COLO668 (cell line): ENCODE measurements at regions not wholly inside any gene's neighbourhood (a gene's known extent, or its start where the extent isn't known, plus 50 kb on each side); places are given as distances from the start of the nearest gene placed in this dataset.
"Not testable (repeated sequence)": the region's sequence is repeated elsewhere in the genome, so short reads cannot be mapped to it uniquely, and the experiment has no call there.

Source experiments
- DNase-seq: peaks from one replicate; lab custom pipeline; 2025; ENCODE audit not compliant: unreplicated experiment; lab: John Stamatoyannopoulos, UW

DNA sequence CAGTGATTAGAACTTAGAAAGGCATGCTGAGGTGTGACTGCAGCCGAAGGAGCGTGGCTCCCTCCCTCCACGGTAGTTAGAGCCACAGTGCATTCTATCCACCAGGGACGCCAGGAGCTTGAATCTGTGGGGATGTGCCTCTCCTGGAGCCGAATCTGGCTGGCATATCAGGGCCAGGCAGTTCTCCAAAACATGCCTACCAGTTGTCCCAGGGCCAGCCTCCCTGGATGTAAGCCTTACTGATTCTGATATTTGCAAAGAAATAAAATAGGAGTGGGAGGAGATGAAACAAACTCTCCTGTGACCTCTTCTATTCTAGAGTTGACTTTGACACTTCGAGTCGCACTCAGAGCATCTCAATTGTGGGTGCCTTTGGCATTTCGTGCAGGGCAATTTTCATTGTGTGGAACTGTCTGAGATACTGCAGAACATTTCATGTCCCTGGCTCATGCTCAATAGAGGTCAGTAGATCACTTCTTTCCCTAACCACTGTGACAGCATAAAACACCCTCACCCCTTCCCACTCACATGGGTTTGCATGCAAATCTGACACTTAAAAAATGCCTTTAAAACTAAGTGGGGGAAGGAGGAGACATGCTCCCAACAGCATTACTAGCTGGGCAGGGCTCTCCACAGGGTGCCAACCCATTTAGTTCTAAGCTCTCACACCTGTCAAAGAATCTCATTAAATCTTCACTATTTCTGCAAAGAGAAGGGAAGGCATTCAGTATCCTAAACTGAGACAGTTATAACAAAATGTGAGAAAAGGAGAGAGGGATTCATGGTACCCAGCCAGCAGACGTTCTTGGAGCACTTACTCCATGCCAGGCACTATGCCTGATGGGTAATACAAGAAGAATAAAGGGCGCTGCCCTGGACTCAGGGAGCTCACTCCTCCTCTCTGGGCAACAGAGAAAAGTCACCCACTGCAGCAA is 378.9 kb downstream of the PREX1 start:
- no peak for DNase-seq

DNA sequence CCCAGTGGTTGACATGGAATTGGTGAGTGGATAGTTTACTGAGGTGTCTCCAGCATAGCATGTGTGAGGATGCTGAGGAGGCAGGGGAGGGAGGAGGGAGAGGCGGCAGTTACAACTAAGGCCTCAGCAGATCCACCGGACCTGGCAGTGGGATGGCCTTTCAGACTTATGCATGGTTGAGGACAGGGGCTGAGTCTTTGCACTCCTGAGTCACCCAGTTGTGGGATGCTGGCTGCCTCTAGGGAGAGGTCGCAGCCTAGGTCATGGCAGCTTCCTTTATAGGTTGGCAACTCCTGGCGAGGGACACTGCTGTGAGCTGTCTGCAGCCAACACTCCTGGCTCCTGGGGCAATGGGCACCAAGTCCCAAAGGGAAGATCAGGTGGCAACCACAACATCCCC is 380.3 kb downstream of the PREX1 start:
- DNase-seq, result no peak

DNA sequence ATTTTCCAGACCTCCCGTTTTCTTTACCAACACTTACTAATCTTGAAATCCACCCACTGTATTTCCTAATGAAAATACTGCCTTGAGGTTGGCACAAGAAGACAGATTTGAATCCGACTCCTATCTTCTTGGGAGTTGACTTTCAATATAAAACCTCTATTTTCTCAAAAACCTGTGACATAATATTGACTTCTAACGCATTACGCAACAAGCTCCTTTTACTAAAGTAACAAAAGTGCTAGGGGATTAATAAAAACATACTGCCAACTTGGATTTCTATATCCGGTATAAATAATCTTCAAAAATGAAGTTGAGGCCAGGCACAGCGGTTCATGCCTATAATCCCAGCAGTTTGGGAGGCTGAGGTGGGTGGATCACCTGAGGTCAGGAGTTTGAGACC is 382.0 kb downstream of the PREX1 start:
- DNase-seq, result no peak

DNA sequence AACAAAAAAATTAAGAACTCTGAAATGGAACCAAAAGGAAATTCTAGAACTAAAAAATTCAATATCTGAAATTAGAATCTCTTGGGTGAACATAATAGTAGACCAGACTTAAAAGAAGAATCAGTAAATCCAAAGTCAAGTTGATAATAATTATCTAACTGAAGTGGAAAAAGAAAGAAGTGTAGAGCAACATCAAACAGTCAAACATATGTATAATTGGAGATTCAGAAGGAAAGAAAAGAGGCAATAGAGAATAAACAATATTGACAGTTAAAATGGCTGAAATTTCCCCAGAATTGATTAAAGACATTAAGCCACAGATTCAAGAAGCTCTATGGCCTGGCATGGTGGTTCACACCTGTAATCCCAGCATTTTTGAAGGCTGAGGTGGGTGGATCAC is 383.6 kb downstream of the PREX1 start:
- no peak for DNase-seq

DNA sequence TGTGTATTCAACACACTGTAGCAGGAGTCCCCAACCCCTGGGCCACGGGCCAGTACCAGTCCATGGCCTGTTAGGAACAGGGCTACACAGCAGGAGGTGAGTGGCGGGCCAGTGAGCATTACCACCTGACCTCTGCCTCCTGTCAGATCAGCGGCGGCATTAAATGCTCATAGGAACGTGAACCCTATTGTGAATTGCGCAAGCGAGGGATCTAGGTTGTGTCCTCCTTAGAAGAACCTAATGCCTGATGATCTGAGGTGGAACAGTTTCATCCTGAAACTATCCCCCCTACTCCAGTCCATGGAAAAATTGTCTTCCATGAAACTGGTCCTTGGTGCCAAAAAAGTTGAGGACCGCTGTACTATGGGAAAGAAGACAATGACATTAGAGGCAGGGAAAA is 386.9 kb downstream of the PREX1 start:
- no peak for DNase-seq

DNA sequence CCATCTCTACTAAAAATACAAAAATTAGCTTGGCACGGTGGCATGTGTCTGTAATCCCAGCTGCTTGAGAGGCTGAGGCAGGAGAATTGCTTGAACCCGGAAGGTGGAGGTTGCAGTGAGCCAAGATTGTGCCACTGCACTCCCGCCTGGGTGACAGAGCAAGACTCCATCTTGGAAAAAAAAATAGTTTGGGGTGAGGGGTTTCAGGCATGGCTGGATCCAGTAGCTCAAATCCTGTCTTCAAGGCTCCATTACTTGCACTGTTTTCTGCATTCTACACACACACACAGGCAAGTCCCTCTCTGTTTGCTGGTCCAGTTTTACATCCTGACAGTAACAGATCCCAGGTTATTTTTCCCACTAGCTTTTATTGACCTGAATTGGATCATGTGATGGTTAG is 387.5 kb downstream of the PREX1 start:
- DNase-seq, result not testable (repeated sequence)

DNA sequence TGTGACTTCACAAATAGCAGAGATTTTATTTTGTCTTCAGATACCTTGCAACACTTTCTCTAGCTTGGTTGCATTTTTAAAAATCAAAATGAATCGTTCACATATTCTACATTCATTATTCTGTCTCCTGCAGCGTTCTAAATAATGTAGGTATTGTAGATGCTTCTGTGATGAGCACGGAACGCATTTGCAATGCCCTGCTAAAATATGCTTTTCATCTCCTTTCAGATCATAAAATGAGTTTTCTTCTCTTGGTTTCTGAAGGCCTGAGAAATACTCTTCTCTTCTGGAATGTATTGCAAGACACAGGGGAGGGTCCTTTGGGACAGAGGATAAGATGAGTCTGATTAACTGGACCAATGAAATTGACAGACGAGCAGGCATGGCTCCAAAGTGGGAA is 390.7 kb downstream of the PREX1 start:
- no peak for DNase-seq

DNA sequence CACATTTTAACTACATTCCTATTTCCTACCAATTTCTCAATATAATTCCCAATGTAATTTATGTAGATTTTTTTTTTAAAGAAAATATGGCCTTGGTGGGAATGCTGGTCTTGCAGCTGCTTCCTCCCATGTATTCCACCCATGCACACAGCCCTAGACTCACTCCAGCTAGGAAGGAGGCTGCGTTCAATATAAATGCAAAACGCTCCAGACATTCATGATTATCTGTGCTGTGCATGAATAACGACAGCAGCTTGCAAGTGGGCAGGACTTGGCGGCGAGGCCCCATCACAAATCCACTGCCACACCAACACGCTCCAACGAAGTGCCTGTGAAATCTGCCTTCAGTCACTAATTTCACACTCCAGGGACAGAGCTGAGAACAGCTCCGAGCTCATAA is 391.2 kb downstream of the PREX1 start:
- not testable (repeated sequence) for DNase-seq

DNA sequence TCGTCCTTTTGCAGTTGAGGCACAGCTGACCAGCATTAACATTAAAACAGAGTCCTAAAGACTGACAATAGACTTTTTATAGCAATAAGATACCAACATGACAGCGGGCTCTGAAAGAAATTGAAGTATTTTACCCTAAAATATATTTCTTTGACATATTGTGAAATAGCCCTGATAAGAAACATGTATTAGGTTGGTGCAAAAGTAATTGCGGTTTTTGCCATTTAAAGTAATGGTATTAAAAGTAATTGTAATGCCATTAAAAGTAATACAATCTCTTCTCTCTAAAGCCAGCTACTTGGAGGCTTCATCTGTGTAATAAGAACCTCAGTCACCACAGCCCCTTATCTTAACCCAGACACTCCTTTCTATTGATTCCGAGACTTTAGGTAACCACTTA is 394.6 kb downstream of the PREX1 start:
- DNase-seq, result no peak

DNA sequence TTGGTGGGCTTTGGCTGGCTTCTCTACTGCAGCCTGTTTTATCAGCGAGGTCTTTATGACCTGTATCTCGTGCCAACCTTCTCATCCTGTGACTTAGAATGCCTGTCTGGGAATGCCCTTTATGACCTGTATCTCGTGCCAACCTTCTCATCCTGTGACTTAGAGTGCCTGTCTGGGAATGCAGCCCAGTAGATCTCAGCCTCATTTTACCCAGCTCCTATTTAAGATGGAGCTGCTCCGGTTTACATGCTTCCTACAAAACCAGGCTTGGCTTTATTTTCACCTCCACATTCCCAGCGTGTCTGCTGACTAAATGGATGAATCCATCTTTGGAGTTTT is 395.3 kb downstream of the PREX1 start:
- no peak for DNase-seq

DNA sequence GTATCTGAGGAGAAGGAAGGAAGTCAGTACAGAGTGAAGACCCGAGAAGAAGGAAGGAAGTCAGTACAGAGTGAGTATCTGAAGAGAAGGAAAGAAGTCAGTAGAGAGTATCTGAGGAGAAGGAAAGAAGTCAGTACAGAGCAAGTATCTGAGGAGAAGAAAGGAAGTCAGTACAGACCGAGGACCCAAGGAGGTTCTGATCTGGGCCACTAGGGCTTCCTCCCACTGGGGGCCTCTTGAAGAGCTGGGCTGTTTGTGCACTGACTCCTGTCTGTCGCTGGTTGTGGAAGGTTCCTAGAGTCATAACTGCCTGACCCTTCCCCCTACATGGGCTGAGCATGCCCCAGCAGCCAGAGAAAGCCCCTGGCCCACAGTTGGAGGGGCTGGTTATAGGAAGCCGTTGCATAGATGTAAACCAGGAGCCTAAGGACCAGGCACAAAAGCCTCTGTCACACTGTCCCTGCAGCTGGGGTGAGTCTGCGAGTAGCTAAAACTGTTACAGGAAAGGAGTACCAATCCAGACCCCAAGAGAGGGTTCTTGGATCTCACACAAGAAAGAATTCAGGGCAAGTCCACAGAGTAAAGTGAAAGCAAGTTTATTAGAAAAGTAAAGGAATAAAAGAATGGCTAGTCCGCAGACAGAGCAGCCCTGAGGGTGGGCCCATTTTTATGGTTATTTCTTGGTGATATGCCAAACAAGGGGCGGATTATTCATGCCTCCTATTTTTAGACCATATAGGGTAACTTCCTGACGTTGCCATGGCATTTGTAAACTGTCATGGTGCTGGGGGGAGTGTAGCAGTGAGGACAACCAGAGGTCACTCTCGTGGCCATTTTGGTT is 395.9 kb downstream of the PREX1 start:
- no peak for DNase-seq

DNA sequence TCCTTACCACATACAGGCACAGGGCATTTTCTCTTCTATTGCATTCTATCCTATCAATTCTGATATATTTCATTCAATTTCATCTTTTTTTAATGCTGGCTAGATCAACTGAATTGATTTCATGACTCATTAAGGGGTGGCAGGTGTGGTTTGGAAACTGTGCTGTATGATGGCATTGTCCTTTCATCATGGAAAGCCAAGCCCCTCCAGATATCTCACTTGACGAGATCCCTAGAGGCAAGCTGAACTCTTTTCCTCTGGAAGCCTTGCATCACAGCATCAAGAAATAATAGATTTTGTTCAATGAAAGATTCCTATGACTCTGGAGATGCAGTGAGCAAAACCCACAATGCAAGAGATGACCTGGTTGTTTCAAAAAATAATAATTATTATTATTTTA is 401.2 kb downstream of the PREX1 start:
- no peak for DNase-seq

DNA sequence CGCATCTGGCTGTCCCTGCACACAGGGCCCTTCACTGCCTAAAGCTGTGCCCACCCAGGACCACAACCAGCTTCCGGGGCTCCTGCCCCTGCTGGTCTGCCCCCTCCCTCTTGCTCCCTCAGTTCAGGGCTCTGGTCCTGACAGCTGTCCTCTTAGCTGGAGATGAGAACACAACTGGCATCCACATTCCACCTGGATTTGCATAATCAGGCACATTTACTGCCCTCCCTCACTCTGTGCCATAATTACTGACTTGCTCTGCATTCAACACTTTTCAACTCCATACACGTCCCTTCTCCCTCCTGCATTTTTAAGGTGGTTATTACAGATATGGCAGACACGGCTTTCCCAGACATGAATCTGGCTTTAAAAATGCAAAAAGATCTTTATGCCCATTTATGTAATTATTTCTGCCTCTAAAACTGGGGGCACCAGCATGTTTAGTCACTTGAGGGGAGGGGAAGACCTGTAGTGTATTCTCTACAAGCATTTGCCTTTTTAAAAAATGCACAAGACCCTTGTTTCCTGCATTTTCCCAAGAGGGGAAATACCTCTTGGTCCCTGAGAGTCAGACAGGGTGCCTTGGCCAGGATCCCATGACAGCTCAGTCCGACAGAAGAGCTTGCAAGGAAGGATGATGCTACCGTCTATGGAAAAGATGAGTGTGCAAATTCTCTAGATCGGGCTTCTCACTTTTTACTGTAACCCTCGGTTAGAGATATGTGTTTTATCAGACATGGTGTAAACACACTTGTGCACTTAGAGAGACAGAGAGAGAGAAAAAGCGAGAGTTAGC is 401.8 kb downstream of the PREX1 start:
- DNase-seq, result no peak

DNA sequence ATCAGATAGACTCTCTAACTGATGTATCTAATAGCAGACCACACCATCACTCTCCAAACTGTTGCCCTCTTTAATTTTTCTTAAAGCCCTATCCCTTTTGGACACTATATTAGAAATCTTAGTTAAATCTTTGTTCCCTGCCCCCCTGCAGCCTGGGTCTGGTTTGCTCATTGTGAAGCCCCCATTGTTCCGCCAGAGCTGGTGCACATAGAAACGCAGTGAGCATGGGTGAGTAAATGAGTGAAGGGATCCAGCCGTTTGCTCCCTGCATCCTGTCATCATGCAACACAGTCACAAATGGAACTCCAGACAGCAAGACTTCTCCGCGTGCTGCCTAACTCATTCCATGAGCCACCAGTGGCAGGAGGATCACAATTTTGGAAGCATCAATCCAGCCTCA is 402.5 kb downstream of the PREX1 start:
- no peak for DNase-seq

DNA sequence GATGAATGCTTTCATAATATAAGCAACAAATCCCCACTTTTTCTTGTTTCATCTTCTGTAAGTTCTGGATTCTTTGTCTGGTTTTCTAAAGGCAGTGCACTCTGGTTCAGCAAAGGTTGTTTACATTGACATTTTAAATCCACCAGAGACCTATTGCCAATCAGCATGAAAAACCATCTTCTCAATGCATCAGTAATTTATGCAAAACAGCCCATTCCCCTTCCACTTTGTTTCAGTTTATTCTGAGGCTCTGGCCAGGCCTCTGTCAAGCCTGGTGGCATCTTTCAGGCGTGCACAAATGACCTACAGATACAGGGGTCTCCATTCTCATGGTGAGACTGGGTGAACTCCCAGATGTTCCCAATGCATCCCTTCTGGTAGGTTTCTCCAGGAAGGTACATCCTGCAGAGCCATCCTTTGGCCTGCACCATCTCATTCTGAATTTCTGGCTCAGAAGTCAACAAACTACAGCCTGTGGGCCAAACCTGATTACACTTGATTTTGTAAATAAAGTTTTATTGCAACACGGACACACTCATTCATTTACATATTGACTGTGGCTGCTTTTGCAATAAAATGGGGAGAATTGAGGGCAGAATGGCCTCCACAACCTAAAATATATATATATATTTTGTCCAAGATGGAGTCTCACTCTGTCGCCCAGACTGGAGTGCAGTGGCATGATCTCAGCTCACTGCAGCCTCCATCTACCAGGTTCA is 405.4 kb downstream of the PREX1 start:
- no peak for DNase-seq

DNA sequence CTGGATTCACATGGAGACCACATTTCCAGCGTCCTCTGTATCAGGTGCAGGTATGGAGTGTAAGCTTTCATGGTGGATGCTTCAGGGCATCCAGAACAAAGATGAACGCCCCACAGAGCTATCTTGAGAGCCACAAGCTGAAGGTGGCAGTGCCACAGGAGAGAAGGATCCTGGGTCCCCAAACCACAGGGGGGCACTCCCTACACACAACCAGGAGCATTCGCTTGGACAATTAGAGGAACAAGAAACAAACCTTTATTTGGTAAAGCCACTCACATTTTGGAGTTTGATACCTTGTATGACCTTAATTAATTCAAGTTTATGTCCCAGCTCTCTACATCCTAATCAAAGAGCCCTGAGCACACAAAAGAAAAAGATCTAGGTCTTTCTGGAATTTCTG is 406.3 kb downstream of the PREX1 start:
- no peak for DNase-seq

DNA sequence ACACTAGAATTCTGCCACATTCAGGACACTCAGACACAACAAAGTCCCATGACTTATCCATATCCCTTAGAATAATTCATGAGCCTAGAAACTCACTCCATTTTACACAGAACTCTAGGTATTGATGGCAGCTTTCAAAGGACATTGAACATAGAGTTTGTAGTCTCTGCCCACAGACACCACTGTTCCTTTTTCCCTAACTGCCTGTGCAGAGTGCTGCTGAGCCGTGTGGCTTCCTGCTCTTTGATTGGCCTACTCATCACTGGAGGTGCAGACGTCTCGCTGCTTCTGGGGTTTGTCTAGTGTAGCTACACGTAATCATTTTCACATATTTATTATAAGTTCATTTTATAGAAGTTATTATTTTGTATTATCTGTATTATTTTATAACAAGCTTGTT is 407.6 kb downstream of the PREX1 start:
- DNase-seq, result no peak

DNA sequence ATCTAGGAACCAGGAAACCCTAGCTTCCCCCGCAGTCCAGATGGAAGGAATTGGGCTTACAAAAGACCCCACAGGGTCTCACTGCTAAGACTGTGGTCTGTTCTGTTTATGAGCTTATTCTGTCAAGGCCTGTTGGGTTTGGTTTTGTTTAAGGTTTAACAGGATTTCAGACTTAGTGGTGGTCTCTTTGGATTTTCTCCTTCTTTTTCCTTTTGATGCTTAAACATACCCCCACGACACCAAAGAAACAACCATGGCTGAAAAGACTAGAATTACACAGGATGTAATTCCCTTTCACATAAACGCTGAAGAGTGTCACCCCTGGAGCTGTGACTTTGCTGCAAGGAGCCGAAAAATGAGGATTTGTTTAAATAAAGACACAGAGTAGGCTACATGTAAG is 408.6 kb downstream of the PREX1 start:
- no peak for DNase-seq

DNA sequence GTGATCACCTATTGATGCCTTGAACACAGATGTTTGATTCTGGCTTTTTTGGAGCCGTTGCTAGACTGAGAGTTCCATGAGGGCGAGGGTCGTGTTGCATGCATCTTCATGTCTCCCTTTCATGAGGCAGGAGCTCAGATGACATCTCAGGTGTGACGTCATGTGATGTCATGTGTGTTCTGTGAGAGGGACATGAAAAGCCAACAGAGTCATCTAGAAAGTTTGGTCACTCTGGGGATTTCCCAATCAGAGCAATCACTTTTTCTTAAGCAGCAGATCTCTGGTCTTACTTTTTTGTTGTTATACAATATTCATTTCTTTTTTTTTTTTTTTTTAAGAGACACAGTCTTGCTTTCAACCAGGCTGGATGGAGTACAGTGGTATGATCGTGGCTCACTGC is 411.8 kb downstream of the PREX1 start:
- no peak for DNase-seq

DNA sequence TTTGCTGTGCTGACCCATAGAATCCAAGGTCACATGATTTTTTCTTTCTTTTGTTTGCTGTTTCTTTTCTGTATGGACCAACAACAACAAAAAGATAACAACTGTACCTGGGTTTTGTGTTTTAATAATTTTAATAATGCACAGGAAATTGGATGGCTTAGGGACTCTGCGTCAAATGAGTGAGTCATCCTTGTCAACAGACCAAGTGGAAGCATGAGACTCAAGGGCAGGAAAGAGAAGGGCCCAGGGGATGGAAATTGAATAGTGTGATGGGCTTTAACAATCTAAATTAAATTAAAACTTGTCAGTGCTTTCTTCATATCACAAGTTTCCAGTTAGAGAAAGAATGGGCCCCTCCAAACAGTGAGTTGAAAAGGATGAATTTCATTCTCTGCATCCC is 413.0 kb downstream of the PREX1 start:
- no peak for DNase-seq
